ENCODE measurements at regions not wholly inside any gene's neighbourhood (a gene's known extent, or its start where the extent isn't known, plus 50 kb on each side); places are given as distances from the start of the nearest gene placed in this dataset.

GRCh38 chr3:152695840-152696239 lies 139.1 kb upstream of the P2RY1 start:
- H3K4me3 ChIP-seq (replicated peaks in 1 of 2; ENCODE audit: low read depth in 1 of 2, low read length in 2 of 2): no peak overlapping the region
- H4K20me1 ChIP-seq (ENCODE audit: insufficient read depth): no peaks in the 10 kb centered on the region
- no peaks in the 10 kb centered on the region for H3K4me1 ChIP-seq (ENCODE audit: control insufficient read depth in 1 of 2, insufficient read depth in 2 of 2, low read length in 2 of 2)
- no peak overlapping the region for H3K9ac ChIP-seq (ENCODE audit: low read length)
- ChIA-PET CTCF (interaction anchor here (0.6 to 1.1 kb wide), 3 partner anchors 241 to 1855 kb away, joined by 3 to 4 read pairs (median 3); no protein-coding TSS in a partner anchor), POLR2A (no interaction called here), RAD21 (ENCODE audit: low non-redundant PET in 1 of 2, low total read pairs in 2 of 2, uncharacterized antibody in 2 of 2, unreplicated experiment in 2 of 2) (no interaction called here)
- H3K79me2 ChIP-seq (ENCODE audit: insufficient read depth, low read length): no peaks in the 10 kb centered on the region
- DNase-seq (ENCODE audit: low read depth, low spot score) (no peak), ATAC-seq (no peak)
- intact Hi-C loops (cut with micrococcal nuclease): loop anchor here (10.0 kb wide), 1 partner anchor 259 kb away; no protein-coding TSS in a partner anchor
- no peaks in the 10 kb centered on the region for H3K27me3 ChIP-seq (ENCODE audit: insufficient read depth, low read length)
- H3K9me2 ChIP-seq (ENCODE audit: insufficient read depth): no peaks in the 10 kb centered on the region; the same call in 1 of the 2 replicates
- no peak overlapping the region for H3K27ac ChIP-seq (ENCODE audit: low read depth, low read length)
- no peak overlapping the region for H3K4me2 ChIP-seq (ENCODE audit: low read length)
- H3K9me3 ChIP-seq (ENCODE audit: control insufficient read depth in 1 of 2, insufficient read depth in 1 of 2, low read depth in 1 of 2, low read length in 2 of 2): no peaks in the 10 kb centered on the region
- no peak overlapping the region for H2AFZ ChIP-seq (ENCODE audit: low read depth, low read length, poor library complexity, severe bottlenecking)
- no peaks in the 10 kb centered on the region for H3K36me3 ChIP-seq (ENCODE audit: control insufficient read depth in 1 of 2, insufficient read depth in 2 of 2, low read length in 2 of 2)
- BruUV-seq (replicated peaks): no TSS peak
- peak; percentile 25; the same call in 1 of the 2 replicates for TF ChIP-seq RAD21 (IDR thresholded peaks at IDR 0.05; ENCODE audit: low read depth)
- TF ChIP-seq CBX3 (IDR thresholded peaks at IDR 0.05; ENCODE audit: low read depth): no peak

- DNase-seq (ENCODE audit: low read depth, low spot score) (no peak), ATAC-seq (no peak)
- H3K9me2 ChIP-seq (ENCODE audit: insufficient read depth): no peaks in the 10 kb centered on the region; the same call in 1 of the 2 replicates
- TF ChIP-seq ZBTB33 (IDR thresholded peaks at IDR 0.05; ENCODE audit: extremely low read depth, insufficient replicate concordance, low read length) (no peak), CBX3 (IDR thresholded peaks at IDR 0.05; ENCODE audit: low read depth) (no peak), SRF (IDR thresholded peaks at IDR 0.05; ENCODE audit: low read depth) (no peak), YY1 (IDR thresholded peaks at IDR 0.05; ENCODE audit: extremely low read depth, insufficient replicate concordance, low read depth, low read length) (no peak), CEBPB (IDR thresholded peaks at IDR 0.05; ENCODE audit: low read depth) (no peak), TCF7L2 (IDR thresholded peaks at IDR 0.05; ENCODE audit: borderline replicate concordance, extremely low read depth, insufficient read depth, insufficient read length) (no peak), POLR2A (IDR thresholded peaks at IDR 0.05; ENCODE audit: borderline replicate concordance, extremely low read depth, insufficient read depth, insufficient read length) (no peak), RAD21 (IDR thresholded peaks at IDR 0.05; ENCODE audit: low read depth) (no peak), ZFX (IDR thresholded peaks at IDR 0.05) (no peak), FOSL1 (IDR thresholded peaks at IDR 0.05; ENCODE audit: low read depth) (no peak)
- no peak overlapping the region for H2AFZ ChIP-seq (ENCODE audit: low read depth, low read length, poor library complexity, severe bottlenecking)
- H3K36me3 ChIP-seq (ENCODE audit: control insufficient read depth in 1 of 2, insufficient read depth in 2 of 2, low read length in 2 of 2): no peaks in the 10 kb centered on the region
- no TSS peak for BruUV-seq (replicated peaks)
- no peak overlapping the region for H3K4me3 ChIP-seq (replicated peaks in 1 of 2; ENCODE audit: low read depth in 1 of 2, low read length in 2 of 2)
- no peaks in the 10 kb centered on the region for H3K9me3 ChIP-seq (ENCODE audit: control insufficient read depth in 1 of 2, insufficient read depth in 1 of 2, low read depth in 1 of 2, low read length in 2 of 2)
- no peaks in the 10 kb centered on the region for H4K20me1 ChIP-seq (ENCODE audit: insufficient read depth)
- H3K9ac ChIP-seq (ENCODE audit: low read length): no peak overlapping the region
- ChIA-PET CTCF (no interaction called here), RAD21 (ENCODE audit: low non-redundant PET in 1 of 2, low total read pairs in 2 of 2, uncharacterized antibody in 2 of 2, unreplicated experiment in 2 of 2) (no interaction called here), POLR2A (no interaction called here)
- H3K27me3 ChIP-seq (ENCODE audit: insufficient read depth, low read length): no peaks in the 10 kb centered on the region
- H3K27ac ChIP-seq (ENCODE audit: low read depth, low read length): no peak overlapping the region
- intact Hi-C loops (cut with micrococcal nuclease): loop anchor here (10.0 kb wide), 1 partner anchor 258 kb away; no protein-coding TSS in a partner anchor
- H3K4me1 ChIP-seq (ENCODE audit: control insufficient read depth in 1 of 2, insufficient read depth in 2 of 2, low read length in 2 of 2): no peaks in the 10 kb centered on the region
- no peak overlapping the region for H3K4me2 ChIP-seq (ENCODE audit: low read length)
- H3K79me2 ChIP-seq (ENCODE audit: insufficient read depth, low read length): no peaks in the 10 kb centered on the region
Observed at GRCh38 chr3:152696962-152697361, 138.0 kb upstream of the P2RY1 start.
